Posterior vena cava (tissue), 2 donors: ENCODE measurements at regions not wholly inside any gene's neighbourhood (a gene's known extent, or its start where the extent isn't known, plus 50 kb on each side); places are given as distances from the start of the nearest gene placed in this dataset.
"Not testable (repeated sequence)": the region's sequence is repeated elsewhere in the genome, so short reads cannot be mapped to it uniquely, and the experiment has no call there.

Experiments used
- DNase-seq: peaks from one replicate; pipeline ENCODE4 v3.0.0-alpha.2; 2020; ENCODE audit warnings: low spot score
- intact Hi-C, 2 donors: fragments of 100-400 bp; cut with DNase I; formaldehyde crosslinking; loops; one replicate each; pipeline versions ENCODE4 v1.14.1 to v1.14.2; 2022 to 2023
- donor health status: DM: yes; HTN: yes; CAD: no.
- donor health status: DM: yes; HTN: yes; CAD: no.

GRCh38 chr9:22215521-22215920 is 206.4 kb upstream of the CDKN2B start:
- DNase-seq, result no peak
- intact Hi-C loops, result no loop called here

DNA sequence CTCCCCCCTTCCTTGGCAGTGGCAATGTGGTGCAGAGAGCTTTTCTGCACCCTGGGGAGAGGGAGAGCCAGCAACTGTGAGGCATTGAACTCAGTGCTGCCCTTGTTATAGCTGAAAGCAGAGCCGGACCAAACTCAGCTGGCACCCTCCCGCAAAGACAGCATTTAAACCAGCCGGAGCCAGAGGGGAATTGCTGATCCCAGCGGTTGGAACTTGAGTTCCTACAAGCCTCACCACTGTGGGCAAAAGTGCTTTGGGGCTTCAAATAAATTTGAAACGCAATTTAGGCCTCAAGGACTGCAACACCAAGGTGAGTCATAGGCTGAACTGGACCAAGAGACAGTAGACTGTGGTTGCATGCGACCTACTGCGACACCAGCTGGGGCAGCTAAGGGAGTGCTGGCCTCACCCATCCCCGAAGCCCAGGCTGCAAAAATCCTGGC is 207.6 kb upstream of the CDKN2B start:
- DNase-seq, result no peak
- intact Hi-C loops, result no loop called here

GRCh38 chr9:22217254-22217653 is 208.1 kb upstream of the CDKN2B start:
- no peak for DNase-seq
- intact Hi-C loops, result no loop called here

DNA sequence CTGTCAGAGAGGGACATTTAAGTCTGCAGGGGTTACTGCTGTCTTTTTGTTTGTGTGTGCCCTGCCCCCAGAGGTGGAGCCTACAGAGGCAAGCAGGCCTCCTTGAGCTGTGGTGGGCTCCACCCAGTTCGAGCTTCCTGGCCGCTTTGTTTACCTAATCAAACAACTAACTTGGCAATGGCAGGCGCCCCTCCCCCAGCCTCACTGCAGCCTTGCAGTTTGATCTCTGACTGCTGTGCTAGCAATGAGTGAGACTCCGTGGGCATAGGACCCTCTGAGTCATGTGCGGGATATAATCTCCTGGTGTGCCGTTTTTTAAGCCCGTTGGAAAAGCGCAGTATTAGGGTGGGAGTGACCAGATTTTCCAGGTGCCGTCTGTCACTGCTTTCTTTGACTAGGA is 216.8 kb upstream of the CDKN2B start:
- DNase-seq, intact Hi-C loops: not testable (repeated sequence)

GRCh38 chr9:22227986-22228385 is 218.6 kb upstream of the DMRTA1 start:
- intact Hi-C loops, result no loop called here
- no peak for DNase-seq

DNA sequence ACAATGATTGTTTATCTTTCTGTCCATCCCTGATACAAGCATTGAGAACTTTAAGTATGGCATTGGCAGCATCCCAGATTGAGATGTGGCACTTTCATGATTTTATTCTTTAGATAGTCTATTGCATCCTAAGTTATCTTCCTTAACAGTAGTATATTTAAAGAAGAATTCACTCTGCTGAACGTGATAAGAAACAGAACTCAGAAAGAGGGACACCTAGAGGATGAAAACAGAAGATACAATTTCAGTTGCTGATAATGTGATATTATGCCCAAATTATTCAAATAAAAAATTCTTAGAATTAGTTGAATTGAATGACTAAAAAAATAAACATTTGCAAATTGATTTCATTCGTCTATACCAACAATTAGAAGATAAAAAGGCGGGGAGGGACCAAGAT is 218.1 kb upstream of the DMRTA1 start:
- intact Hi-C loops, result no loop called here
- no peak for DNase-seq

DNA sequence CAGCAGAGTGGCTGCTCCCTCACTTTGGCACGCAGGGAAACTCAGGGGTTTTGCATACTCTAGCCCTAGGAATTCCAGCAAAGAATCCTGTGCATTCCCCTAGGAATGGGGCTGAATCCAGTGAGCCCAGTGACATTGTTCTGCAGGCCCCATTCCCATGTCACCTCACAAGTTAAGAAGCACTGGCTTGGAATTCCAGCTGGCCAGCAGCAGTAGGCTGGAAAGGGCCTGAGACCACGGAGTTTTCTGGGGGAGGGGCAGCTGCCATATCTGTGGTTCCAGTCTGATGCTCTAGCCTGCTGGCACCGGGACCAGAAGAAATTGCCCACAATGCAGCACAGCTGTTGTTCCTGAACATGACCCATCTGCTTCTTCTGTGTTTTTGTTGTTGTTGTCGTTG is 217.6 kb upstream of the DMRTA1 start:
- intact Hi-C loops, result no loop called here
- DNase-seq, result no peak

- DNase-seq, intact Hi-C loops: not testable (repeated sequence)
Observed at GRCh38 chr9:22231309-22231708, 215.3 kb upstream of the DMRTA1 start.

DNA sequence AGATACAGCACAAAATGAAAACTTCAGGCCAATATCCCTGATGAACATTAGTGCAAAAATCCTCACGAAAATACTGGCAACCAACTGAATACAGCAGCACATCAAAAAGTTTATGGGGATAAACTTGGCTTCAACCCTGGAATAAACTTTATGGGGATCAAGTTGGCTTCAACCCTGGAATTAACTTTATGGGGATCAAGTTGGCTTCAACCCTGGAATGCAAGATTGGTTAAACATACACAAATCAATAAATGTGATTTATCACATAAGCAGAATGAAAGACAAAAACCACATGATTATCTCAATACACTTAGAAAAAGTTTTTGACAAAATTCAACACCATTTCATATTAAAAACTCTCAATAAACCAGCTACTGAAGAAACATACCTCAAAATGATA is 213.7 kb upstream of the DMRTA1 start:
- DNase-seq, result no peak
- intact Hi-C loops, result no loop called here

GRCh38 chr9:22237497-22238363 is 208.9 kb upstream of the DMRTA1 start:
- DNase-seq, result no peak
- intact Hi-C loops, result no loop called here

DNA sequence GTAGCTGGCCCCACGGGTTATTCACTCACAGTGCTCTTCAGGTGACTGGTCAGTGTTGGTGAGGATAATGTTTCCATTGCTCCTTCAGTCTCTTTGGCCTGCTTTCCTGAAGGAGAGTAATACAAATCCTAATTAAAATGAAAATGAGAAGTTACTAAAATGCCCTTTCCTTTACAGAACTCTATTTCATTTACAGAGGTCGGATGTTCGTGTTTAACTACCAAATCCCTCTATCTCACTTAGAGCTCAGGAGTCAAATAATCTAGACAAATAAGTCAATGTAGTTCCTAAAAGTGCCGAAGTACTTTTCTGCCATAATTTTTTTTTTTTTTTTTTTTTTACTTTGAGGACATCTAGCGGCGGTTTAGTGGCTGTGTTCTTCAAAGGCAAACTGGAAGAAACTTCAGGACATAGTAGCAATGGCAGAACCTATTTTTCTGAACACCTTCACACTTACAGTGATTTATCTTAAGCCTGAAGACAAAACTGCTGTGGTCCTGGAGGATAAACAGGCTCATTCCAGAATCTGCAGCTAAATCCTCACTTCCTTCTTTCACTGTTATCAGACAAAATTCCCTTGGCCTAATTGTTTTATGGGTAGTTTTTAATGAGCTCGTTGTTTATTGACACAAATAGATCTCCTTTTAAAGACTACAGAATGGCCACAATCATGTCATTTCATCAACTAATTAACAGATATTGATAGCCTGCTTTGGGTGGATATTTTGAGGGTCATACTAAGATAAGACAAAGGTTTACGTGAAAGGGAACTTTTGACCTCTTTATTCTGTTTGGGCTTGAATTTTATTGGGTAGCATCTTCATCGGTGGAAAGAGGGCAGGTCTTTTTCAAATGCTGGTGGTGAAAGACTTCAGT is 207.6 kb upstream of the DMRTA1 start:
- intact Hi-C loops, result no loop called here
- no peak for DNase-seq

- no peak for DNase-seq
- intact Hi-C loops, result no loop called here
Observed at GRCh38 chr9:22240619-22241018, 206.0 kb upstream of the DMRTA1 start.

- intact Hi-C loops, result no loop called here
- DNase-seq, result no peak
Observed at GRCh38 chr9:22241024-22241423, 205.6 kb upstream of the DMRTA1 start.

- intact Hi-C loops, result no loop called here
Observed at GRCh38 chr9:22241611-22242010, 205.0 kb upstream of the DMRTA1 start.

GRCh38 chr9:22244139-22245011 is 202.2 kb upstream of the DMRTA1 start:
- intact Hi-C loops, result no loop called here
- no peak for DNase-seq

More at GRCh38 chr9:22241611-22242010, 205.0 kb upstream of the DMRTA1 start:
- no peak for DNase-seq

DNA sequence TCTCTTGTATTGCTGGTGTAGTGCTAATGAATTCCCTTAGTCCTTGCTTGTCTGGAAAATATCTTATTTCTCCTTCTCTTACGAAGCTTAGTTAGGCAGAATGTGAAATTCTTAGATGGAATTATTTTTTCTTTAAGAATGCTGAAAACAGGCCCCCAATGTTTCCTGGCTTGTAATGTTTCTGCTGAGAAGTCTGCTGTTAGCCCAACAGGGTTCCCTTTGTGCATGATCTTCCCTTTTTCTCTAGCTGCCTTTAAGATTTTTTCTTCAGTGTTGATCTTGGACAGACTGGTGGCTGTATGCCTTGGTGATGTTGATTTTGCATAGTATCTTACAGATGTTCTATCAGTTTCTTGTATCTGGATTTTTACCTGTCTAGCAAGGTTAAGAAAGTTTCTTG is 191.3 kb upstream of the DMRTA1 start:
- no peak for DNase-seq
- intact Hi-C loops, result no loop called here

- intact Hi-C loops, result no loop called here
- no peak for DNase-seq
Observed at GRCh38 chr9:22256381-22256780, 190.2 kb upstream of the DMRTA1 start.

DNA sequence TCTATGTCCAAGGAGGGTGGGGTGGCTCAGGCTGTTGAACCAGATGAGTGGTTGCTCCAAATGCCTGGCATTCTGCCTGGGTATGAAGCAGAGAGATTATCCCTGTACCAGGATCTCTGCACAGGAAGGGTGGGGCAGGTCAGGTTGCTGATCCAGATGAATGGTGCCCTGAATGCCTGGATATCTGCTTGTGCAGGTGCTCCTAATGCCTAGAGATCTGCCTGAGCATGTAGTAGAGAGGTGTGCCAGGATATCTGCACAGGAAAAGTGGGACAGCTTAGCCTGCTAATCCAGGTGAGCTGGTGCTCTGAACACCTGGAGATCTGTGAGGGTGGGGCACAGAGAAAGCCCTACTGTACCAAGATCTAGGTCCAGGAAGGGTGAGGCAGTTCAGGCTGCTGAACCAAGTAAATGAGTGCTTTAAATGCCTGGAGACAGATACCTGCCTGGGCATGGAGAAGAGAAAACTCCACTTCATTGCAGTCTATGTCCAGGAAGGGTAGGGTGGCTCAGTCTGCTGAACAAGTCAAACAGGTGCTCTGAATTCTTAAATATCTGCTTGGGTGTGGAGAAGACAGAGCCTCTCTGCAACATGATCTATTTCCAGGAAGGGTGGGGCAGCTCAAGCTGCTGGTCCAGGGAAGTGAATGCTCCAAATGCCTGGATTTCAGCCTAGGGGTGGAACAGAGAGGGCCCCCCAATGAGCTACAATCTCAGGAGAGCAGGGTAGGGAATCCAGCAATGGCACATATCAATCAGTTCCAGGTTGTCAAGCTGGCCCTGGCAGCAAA is 189.4 kb upstream of the DMRTA1 start:
- intact Hi-C loops, result no loop called here
- no peak for DNase-seq

- intact Hi-C loops, result loop anchor here in 1 of 2 donors (10.0 kb wide), 1 partner anchor 110 kb away; no protein-coding TSS in a partner anchor
- DNase-seq, result no peak
Observed at GRCh38 chr9:22265038-22265437, 181.6 kb upstream of the DMRTA1 start.
